ENCODE measurements at regions not wholly inside any gene's neighbourhood (a gene's known extent, or its start where the extent isn't known, plus 50 kb on each side); places are given as distances from the start of the nearest gene placed in this dataset.

DNA sequence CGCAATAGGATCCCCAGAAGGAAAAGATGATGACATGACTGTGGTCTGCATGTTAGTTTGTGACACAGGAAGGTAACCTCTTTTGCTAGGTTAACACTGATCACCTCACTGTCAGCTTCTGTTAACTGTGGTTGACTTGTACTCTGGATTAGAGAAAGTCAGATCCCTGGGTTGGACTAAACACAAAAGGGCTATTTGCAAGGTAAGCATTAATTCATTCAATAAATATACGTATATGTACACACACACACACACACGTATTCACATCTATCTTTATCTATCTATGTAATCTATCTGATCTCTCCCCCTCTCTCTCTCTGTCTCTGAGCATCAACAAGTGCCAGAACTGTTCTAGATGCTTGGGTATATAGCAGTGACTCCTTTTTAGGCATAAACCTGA lies 136.1 kb upstream of the SNX19 start:
- DNase-seq (ENCODE audit: low read depth in 3 of 3): no peak

GRCh38 chr11:131056036-131056435 lies 139.8 kb upstream of the SNX19 start:
- DNase-seq (ENCODE audit: low read depth in 3 of 3): no peak

DNA sequence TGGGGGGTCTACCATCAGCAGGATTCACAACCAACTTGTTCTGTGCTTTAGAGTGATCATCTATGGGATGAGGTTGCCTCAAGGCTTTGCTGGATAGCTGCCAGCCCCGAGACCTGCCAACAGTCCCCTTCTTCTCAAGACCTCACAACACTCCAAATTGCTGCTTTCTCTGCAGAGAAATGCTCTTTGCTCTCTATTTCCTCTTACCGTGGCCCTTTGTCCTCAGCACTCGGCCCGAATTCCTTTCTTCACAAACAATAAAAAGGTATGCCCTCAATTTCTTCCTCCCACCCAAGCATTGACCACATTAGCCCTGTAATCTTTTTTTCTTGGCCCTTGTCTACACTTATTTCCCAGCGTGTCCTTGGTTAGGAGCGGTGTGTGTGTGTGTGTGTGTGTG lies 147.4 kb upstream of the SNX19 start:
- DNase-seq (ENCODE audit: low read depth in 3 of 3): no peak

DNA sequence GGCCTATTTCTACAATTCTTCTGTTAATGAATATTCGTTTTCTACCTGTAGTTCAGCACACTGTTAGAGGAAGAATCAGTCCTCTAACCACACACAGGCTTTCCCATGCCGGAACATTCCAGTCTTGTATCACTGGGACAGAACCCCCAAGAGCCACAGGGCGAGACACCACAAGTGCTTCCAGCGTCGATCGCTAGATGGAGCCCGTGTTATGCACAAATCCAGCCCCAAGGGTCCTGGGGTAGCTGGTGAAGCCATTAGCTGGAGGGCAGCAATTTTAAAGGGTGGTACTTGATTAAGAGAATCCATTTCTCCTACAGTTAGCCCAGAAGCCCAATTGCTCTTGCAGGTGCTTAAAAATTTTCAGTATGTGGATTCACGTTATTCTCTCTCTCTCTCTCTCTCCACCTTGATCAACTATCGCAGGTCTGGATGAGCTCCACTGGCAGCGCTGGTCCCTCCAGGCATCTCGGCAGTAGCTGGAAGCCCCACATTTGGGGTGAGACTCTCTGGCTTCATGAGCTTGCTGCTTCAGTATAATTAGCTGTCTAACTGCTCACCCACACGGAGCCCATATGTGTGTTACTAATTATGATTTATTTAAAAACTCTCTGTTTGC lies 148.2 kb upstream of the SNX19 start:
- peak in 1 of 3 experiments; percentile 26 for DNase-seq (ENCODE audit: low read depth in 3 of 3)

- DNase-seq (ENCODE audit: low read depth in 3 of 3): no peak
These were observed 149.4 kb upstream of the SNX19 start for GRCh38 chr11:131065435-131066413.

DNA sequence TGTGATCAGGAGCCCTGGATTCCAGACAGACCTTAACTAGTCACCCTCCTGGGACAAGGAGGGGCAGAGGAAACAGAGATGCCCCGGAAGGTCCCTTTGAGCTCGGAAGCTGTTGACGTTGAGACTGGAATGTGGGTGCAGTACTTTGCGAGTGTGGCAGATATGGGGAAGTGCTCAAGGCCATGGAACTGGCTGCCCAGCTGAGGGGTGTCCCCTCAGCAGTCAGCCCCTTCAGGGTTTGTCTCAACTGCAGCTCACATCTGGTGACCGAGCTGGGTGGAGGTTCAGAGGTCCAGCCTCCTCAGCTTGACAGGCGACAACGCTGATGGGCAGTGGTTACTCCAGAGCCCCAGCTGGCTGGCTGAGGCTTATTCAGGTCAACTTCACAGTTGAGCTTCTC lies 150.3 kb upstream of the SNX19 start:
- no peak for DNase-seq (ENCODE audit: low read depth in 3 of 3)

DNA sequence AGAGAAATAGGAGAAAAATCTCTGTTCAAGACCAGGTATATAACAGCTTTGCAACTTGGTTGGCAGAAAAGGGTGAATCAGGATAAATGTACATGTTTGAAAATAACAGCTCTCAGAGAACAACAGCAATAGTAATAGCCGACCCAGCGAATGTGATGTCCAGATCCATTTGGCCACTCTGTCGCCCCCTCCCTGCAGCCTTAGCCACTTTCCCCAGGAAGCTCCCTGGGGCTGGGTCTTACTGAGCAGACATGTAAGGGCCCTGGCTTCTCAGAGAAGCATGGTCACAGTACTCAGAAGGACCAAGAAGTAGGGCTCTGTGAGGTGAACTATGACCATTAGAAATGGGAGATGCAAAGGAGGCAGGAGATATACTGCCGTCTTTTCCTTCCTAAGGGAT lies 154.1 kb upstream of the SNX19 start:
- DNase-seq (ENCODE audit: low read depth in 3 of 3): no peak

GRCh38 chr11:131073167-131073566 lies 156.9 kb upstream of the SNX19 start:
- DNase-seq (ENCODE audit: low read depth in 3 of 3): no peak

DNA sequence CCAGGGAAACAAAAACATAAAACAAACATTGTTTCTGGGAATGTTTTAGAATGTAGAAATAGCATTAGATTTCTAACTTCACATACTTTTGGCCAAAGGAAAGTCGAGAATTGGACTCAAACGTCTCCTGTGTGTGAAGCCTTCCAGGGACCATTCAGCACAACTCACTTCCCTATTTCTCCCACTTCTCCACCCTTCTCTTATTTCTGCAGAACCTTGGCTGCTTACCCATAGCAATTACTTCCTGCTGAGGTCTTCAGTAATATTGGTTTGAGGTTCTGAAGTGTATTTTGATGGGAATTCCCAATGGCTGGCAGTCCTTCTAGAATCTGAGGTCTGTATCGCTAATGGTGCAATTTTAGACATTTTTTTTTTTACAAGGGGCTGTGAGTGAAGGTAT lies 158.3 kb upstream of the SNX19 start:
- no peak for DNase-seq (ENCODE audit: low read depth in 3 of 3)

- no peak for DNase-seq (ENCODE audit: low read depth in 3 of 3)
These were observed 161.1 kb upstream of the SNX19 start for GRCh38 chr11:131077340-131077739.

GRCh38 chr11:131079036-131079435 lies 162.8 kb upstream of the SNX19 start:
- no peak for DNase-seq (ENCODE audit: low read depth in 3 of 3)

- DNase-seq (ENCODE audit: low read depth in 3 of 3): no peak
These were observed 173.5 kb upstream of the SNX19 start for GRCh38 chr11:131089727-131090245.

DNA sequence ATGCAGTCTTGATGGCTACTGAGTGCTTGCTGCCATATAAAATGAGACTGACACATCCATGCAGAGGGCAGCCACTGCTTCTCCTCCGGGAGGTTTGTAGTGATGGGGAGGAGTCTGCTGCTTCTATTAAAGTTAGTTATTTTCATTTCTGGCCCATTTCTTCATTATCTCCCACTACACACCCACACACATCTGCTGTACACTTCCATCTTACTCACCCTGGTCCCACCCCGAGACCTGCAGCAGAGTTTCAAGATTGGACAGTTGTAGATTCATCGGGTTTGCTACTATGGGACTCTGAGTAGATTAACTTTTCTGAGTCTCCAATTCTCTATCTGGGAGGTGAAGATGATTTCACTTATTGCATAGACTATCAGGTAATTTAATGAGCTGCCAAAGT lies 176.2 kb upstream of the SNX19 start:
- no peak for DNase-seq (ENCODE audit: low read depth in 3 of 3)

GRCh38 chr11:131094827-131095226 lies 178.5 kb upstream of the SNX19 start:
- DNase-seq (ENCODE audit: low read depth in 3 of 3): no peak

DNA sequence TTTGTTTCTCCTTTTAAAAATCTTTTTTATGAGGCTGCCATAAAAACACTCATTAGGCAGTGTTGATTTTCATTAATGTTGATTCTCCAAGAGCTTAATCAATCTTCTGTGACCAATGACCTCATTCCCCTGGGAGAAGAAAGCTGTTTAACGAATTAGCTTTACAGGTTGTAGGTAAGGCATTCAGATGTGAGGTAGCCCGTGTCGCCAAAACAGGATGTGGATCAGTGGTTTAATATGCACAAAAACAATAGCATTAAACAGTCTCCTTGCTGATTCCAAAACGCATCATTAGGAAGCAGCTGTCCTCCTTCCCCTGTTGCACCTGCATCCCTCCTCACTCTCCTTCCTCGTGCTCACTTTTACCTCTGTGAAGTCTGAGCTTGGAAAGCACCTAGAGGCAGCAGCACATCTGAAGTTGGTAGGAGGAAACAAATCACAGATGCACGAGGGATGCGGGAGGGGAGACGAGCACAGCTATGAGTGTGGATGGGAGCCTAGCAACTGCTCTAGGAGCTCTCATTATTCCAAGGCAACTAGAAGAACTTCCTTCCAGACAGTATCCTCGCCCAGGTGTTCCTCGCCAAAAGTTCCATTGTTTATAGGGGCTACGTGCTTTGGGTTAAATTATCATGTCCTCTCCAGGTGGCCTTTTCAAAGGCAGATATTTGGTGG lies 179.4 kb upstream of the SNX19 start:
- DNase-seq (ENCODE audit: low read depth in 3 of 3): no peak

DNA sequence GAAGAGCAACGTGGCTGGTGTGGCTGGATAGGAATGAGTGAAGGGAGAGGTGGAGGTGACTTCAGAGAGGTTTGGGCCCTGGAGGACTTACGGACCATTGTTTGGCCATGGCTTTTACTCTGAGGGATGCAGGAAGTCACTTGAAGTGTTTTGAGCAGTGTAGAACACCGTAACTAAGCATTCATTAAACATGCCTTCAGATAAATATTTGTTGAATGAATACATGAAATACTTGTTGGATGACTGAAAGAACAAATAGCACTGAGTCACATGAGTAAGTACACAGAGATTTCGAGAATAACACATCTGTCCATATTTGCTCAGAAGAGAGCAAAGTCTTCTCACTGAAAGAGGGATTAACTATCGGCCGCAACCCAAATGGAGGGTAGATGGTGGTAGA lies 182.7 kb upstream of the SNX19 start:
- DNase-seq (ENCODE audit: low read depth in 3 of 3): no peak

- DNase-seq (ENCODE audit: low read depth in 3 of 3): no peak
These were observed 183.5 kb upstream of the SNX19 start for GRCh38 chr11:131099746-131100145.

DNA sequence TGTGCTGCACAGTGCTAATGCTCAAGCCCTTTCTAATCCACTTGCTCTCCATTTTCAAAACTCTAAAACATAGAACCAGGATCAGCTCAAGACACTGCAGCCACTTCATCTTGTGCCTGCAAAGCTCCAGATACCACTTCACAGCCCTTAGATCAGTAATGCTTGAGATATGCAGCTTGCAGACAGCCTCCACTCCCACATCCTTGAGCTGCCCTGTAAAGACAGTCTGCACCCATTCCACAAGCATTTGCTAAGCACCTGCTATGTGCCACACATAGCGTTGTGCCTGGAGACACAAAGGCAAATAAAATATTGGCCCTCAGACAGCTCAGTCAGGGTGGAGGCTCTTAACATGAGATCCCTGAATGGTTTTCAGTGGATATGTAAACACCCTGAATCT lies 192.5 kb upstream of the SNX19 start:
- no peak for DNase-seq (ENCODE audit: low read depth in 3 of 3)

- no peak for DNase-seq (ENCODE audit: low read depth in 3 of 3)
These were observed 193.0 kb upstream of the SNX19 start for GRCh38 chr11:131109257-131109656.

- DNase-seq (ENCODE audit: low read depth in 3 of 3): no peak
These were observed 193.5 kb upstream of the SNX19 start for GRCh38 chr11:131109790-131110189.

- no peak for DNase-seq (ENCODE audit: low read depth in 3 of 3)
These were observed 195.5 kb upstream of the SNX19 start for GRCh38 chr11:131111775-131112174.

DNA sequence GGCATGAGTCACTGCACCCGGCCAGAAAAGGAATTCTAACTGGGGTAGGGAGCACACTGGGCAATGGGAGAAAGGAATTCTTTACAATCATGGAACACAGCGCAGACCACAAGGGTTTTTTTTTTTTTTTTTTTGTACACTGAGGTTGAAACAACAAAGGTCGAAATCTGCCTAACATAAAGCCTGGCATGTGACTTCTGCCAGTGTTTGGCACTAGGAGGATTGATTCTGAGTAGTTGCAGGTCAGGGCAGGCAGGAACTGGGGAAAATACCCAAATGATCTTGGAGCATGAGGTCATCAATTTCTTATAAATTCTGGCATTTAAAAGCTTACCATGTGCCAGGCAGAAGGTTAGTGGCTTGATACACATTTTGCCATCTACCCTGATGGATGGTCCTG lies 202.0 kb upstream of the SNX19 start:
- no peak for DNase-seq (ENCODE audit: low read depth in 3 of 3)

All from stimulated activated CD4-positive, alpha-beta T cell treated with anti-CD3 and anti-CD28 coated beads, TNF-alpha, amount 100 ng/mL, for 24 hours (primary cell).